Esophagus squamous epithelium (tissue), 4 donors: ENCODE measurements at regions not wholly inside any gene's neighbourhood (a gene's known extent, or its start where the extent isn't known, plus 50 kb on each side); places are given as distances from the start of the nearest gene placed in this dataset.

Experiments
- CTCF ChIP-seq, 6 experiments: fragments of 450-650 bp in 4 of 6; fragments of 200-600 bp in 2 of 6; sonication (generic) in 2 of 6; IDR thresholded peaks; one replicate each; pipeline ENCODE4 v1.5.1; 2016 to 2019; ENCODE audit warnings: antibody characterized with exemption in 6 of 6, mild to moderate bottlenecking in 4 of 6, moderate library complexity in 4 of 6
- POLR2A ChIP-seq, 4 donors: fragments of 450-650 bp; IDR thresholded peaks; one replicate each; pipeline ENCODE4 v1.6.1; 2017; ENCODE audit warnings: antibody characterized with exemption in 4 of 4, mild to moderate bottlenecking in 4 of 4, moderate library complexity in 3 of 4

- TF ChIP-seq CTCF (IDR thresholded peaks at IDR 0.05) (no peak), POLR2A (IDR thresholded peaks at IDR 0.05) (no peak)
Measured at GRCh38 chr4:149933120-149933519, 117.5 kb upstream of the IQCM start.
